WTC11 (cell line): ENCODE measurements at regions not wholly inside any gene's neighbourhood (a gene's known extent, or its start where the extent isn't known, plus 50 kb on each side); places are given as distances from the start of the nearest gene placed in this dataset. TPM values are rescaled to one million over a fixed set of nuclear protein-coding genes. Genes with fewer than 3 reads are reported as not detected.
A peak's percentile ranks its signal among the peaks of the same experiment; 100 is the strongest.
"Not testable (repeated sequence)": the region's sequence is repeated elsewhere in the genome, so short reads cannot be mapped to it uniquely, and the experiment has no call there.

Source experiments
- ATAC-seq: fragments of 200-7000 bp; cut with Tn5 transposase; 2 replicates; pipeline ENCODE4 v1.10.0; 2021; ENCODE audit warnings: mild to moderate bottlenecking, moderate library complexity
- CTCF ChIA-PET: fragments of 300-600 bp; sonication (Branson Sonifier 250); formaldehyde crosslinking; loops from one replicate; lab custom pipeline; 2021; ENCODE audit warnings: antibody characterized with exemption; lab: Charles Lee
- POLR2A ChIA-PET: fragments of 350-600 bp; sonication (Branson Sonifier 250); formaldehyde crosslinking; loops from one replicate; lab custom pipeline; 2021; ENCODE audit warnings: antibody characterized with exemption; lab: Charles Lee
- DNase-seq: peaks from one replicate; pipeline ENCODE4 v3.0.0; 2021; ENCODE audit warnings: low spot score
- H3K27ac Mint-ChIP-seq: 2 replicates; pipeline ENCODE4 v1.8.0; 2021; ENCODE audit warnings: mixed read lengths
- H3K27me3 Mint-ChIP-seq: 2 replicates; pipeline ENCODE4 v1.8.0; 2021; ENCODE audit warnings: low read depth, mild to moderate bottlenecking, moderate library complexity, mixed read lengths
- H3K36me3 Mint-ChIP-seq: 2 replicates; pipeline ENCODE4 v1.8.0; 2021; ENCODE audit warnings: mixed read lengths
- H3K4me1 Mint-ChIP-seq: 2 replicates; pipeline ENCODE4 v1.8.0; 2022; ENCODE audit warnings: mixed read lengths
- H3K4me3 Mint-ChIP-seq: 2 replicates; pipeline ENCODE4 v1.8.0; 2021; ENCODE audit warnings: mild to moderate bottlenecking, moderate library complexity, mixed read lengths
- H3K9me3 Mint-ChIP-seq: 2 replicates; pipeline ENCODE4 v1.8.0; 2021; ENCODE audit warnings: mixed read lengths
- microRNA-seq: library from miRNA; unstranded; fragments of <30 nt; microRNA quantifications from one replicate; pipeline ENCODE4 v1.2.0, GENCODE V29; 2022; ENCODE audit warnings: borderline number of aligned reads

- ATAC-seq, POLR2A ChIA-PET, H3K4me3 Mint-ChIP-seq, H3K4me1 Mint-ChIP-seq, H3K9me3 Mint-ChIP-seq, CTCF ChIA-PET, H3K36me3 Mint-ChIP-seq, H3K27ac Mint-ChIP-seq, H3K27me3 Mint-ChIP-seq: not testable (repeated sequence)
- peak; percentile 14 for DNase-seq
Measured at GRCh38 chr1:9941-10717, 441.3 kb downstream of the OR4F29 start.

Small RNAs in the stretch of these regions (microRNA-seq; reads per million reads assigned to microRNA genes)
- gene MIR6859-1 (not detected), gene MIR6859-2 (not detected)
